ENCODE measurements at regions not wholly inside any gene's neighbourhood (a gene's known extent, or its start where the extent isn't known, plus 50 kb on each side); places are given as distances from the start of the nearest gene placed in this dataset.

DNA sequence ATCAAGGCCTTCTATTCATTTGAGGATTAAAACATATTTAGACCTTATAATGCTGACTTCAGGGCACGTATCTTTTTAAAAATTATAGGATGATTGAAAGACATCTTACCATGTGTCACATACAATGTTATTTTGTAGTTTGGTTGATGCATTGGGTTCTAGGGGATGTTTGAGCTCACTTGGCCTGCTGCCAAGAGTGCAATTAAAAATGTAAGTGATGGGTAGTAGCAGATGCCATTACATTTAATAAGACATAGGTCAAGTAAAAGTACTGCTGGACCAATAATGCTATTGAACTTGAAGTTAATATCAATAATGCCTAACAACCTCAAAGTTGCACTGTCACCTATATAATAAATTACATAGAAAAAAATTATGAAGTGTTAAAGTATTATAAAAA, 616.5 kb upstream of the RGS18 start:
- no peak for TF ChIP-seq CTCF (IDR thresholded peaks at IDR 0.05)
- no peak for TF ChIP-seq POLR2A (IDR thresholded peaks at IDR 0.05)
